ENCODE measurements at regions not wholly inside any gene's neighbourhood (a gene's known extent, or its start where the extent isn't known, plus 50 kb on each side); places are given as distances from the start of the nearest gene placed in this dataset.
"Not testable (repeated sequence)": the region's sequence is repeated elsewhere in the genome, so short reads cannot be mapped to it uniquely, and the experiment has no call there.

GRCh38 chr7:97928844-97929243 is 56.6 kb upstream of the ASNS start:
- not testable (repeated sequence) for DNase-seq

DNA sequence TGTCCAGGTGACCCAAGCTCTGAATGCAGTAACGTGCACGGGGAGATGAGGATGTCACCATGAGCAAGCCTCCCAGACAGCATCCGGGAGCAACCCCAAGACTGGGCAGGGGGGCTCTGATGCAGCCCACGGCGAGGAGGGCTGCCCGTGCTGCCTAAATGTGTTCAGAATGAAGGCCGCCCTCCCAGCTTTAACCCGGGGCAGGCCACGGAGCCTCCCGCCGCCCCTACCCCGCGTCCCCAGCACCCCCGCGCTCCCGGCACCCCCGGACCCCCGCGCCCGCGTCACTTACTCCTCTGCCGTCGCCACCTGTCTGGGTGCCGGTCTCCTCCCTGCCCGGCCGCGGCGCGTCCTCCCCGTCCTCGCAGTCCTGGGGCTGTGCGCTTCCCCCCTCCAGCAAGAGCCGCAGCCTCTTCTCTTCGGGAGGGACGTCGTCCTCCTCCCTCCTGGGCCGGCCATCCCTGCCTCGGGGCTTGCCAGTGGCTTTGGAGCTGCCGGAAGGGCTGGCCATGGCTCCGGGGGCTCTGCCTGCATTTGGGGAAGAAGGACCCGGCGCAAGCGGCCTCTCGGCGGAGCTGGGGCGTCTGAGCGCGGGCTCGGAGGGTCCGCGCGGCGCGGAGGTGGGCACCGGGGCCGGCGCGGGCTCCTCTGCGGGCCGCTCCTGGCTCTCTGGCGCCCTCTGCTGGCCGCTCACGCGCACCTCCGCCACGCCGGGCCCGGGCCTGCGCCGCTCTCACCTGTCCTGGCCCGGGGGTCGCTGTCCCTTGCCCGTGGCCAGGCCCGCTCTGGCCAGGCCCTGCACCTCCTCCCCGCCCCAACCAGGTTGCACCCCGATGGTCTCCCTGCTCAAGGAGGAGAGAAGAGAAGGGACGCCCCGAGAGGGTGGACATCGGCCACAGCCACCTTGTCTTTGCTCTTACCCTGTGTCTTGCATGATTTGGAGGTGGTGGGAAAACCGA is 55.9 kb upstream of the ASNS start:
- DNase-seq: peak; percentile 38
